Upper lobe of left lung (tissue), 4 donors: ENCODE measurements at regions not wholly inside any gene's neighbourhood (a gene's known extent, or its start where the extent isn't known, plus 50 kb on each side); places are given as distances from the start of the nearest gene placed in this dataset.

Experiments
- EP300 ChIP-seq, 4 donors: sonication (generic); formaldehyde crosslinking; IDR thresholded peaks; one replicate each; pipeline ENCODE4 v1.5.1; 2017; ENCODE audit warnings: antibody characterized with exemption in 4 of 4, control low read depth in 2 of 4
- POLR2A ChIP-seq, 4 donors: fragments of 450-650 bp; IDR thresholded peaks; one replicate each; pipeline ENCODE4 v1.5.1; 2016 to 2017; ENCODE audit warnings: antibody characterized with exemption in 4 of 4, mild to moderate bottlenecking in 2 of 4
- POLR2AphosphoS5 ChIP-seq, 2 donors: sonication (generic); formaldehyde crosslinking; IDR thresholded peaks; one replicate each; pipeline ENCODE4 v1.5.1; 2017; ENCODE audit warnings: antibody characterized with exemption in 2 of 2
- TF ChIP-seq, protein P1 (sequence below), 6 experiments: fragments of 450-650 bp in 4 of 6; fragments of 200-600 bp in 2 of 6; sonication (generic) in 2 of 6; IDR thresholded peaks; one replicate each; pipeline ENCODE4 v1.5.1; 2016 to 2019; ENCODE audit warnings: antibody characterized with exemption in 6 of 6

DNA sequence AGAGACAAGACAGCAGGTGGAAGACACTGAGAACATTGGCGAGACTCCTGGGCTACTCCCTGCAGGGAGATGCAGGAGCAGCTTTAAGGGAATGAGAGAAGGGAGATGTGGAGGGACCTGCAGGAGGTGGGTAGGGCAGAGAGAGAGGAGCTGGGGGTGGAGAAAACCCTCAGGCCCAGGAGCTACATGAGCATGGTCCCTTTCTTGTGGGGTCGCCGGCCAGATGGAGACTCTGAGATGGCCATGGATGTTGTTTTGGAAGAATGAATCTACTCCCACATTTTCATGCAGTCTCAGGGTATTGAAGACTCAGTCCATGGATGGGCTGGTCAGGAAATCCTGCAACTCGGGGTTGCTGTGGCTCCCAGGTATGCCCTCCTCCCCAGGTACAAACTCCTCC is 1381.9 kb downstream of the TBC1D22A start:
- TF ChIP-seq, protein P1, sequence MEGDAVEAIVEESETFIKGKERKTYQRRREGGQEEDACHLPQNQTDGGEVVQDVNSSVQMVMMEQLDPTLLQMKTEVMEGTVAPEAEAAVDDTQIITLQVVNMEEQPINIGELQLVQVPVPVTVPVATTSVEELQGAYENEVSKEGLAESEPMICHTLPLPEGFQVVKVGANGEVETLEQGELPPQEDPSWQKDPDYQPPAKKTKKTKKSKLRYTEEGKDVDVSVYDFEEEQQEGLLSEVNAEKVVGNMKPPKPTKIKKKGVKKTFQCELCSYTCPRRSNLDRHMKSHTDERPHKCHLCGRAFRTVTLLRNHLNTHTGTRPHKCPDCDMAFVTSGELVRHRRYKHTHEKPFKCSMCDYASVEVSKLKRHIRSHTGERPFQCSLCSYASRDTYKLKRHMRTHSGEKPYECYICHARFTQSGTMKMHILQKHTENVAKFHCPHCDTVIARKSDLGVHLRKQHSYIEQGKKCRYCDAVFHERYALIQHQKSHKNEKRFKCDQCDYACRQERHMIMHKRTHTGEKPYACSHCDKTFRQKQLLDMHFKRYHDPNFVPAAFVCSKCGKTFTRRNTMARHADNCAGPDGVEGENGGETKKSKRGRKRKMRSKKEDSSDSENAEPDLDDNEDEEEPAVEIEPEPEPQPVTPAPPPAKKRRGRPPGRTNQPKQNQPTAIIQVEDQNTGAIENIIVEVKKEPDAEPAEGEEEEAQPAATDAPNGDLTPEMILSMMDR (IDR thresholded peaks at IDR 0.05), result no peak
- TF ChIP-seq POLR2AphosphoS5 (IDR thresholded peaks at IDR 0.05) (no peak), POLR2A (IDR thresholded peaks at IDR 0.05) (no peak), EP300 (IDR thresholded peaks at IDR 0.05) (no peak)
